ENCODE measurements at regions not wholly inside any gene's neighbourhood (a gene's known extent, or its start where the extent isn't known, plus 50 kb on each side); places are given as distances from the start of the nearest gene placed in this dataset.
A peak's percentile ranks its signal among the peaks of the same experiment; 100 is the strongest.

GRCh38 chr22:48380016-48380665, 1447.5 kb downstream of the BRD1 start:
- no peak overlapping the region for H3K4me3 ChIP-seq
- no peak for TF ChIP-seq CTCF (IDR thresholded peaks at IDR 0.05)
- peak; percentile 43 for DNase-seq (ENCODE audit: low spot score)
- no peak overlapping the region for H3K27ac ChIP-seq

GRCh38 chr22:48379371-48379770, 1448.3 kb downstream of the BRD1 start:
- H3K4me3 ChIP-seq: no peak overlapping the region
- TF ChIP-seq CTCF (IDR thresholded peaks at IDR 0.05): no peak
- DNase-seq (ENCODE audit: low spot score): peak; percentile 70
- no peak overlapping the region for H3K27ac ChIP-seq

GRCh38 chr22:48378673-48379072, 1449.0 kb downstream of the BRD1 start:
- TF ChIP-seq CTCF (IDR thresholded peaks at IDR 0.05): no peak
- peak; percentile 26 for DNase-seq (ENCODE audit: low spot score)
- Histone ChIP-seq H3K27ac (no peak overlapping the region), H3K4me3 (no peak overlapping the region)

- no peak for TF ChIP-seq CTCF (IDR thresholded peaks at IDR 0.05)
- DNase-seq (ENCODE audit: low spot score): peak; percentile 45
- H3K27ac ChIP-seq: no peak overlapping the region
- no peak overlapping the region for H3K4me3 ChIP-seq
Observed at GRCh38 chr22:48376936-48377712, 1450.5 kb downstream of the BRD1 start.

- Histone ChIP-seq H3K4me3 (no peak overlapping the region), H3K27ac (no peak overlapping the region)
- no peak for TF ChIP-seq CTCF (IDR thresholded peaks at IDR 0.05)
- peak; percentile 16 for DNase-seq (ENCODE audit: low spot score)
Observed at GRCh38 chr22:48376428-48376827, 1451.2 kb downstream of the BRD1 start.

- Histone ChIP-seq H3K27ac (no peak overlapping the region), H3K4me3 (no peak overlapping the region)
- DNase-seq (ENCODE audit: low spot score): peak; percentile 59
- TF ChIP-seq CTCF (IDR thresholded peaks at IDR 0.05): no peak
Observed at GRCh38 chr22:48373626-48374173, 1454.0 kb downstream of the BRD1 start.
